Activated CD4-positive, alpha-beta memory T cell treated with anti-CD3 and anti-CD28 coated beads, Interleukin-2, amount 10 ng/mL, durations not matched to agents 7 days and 5 days (primary cell): ENCODE measurements at regions not wholly inside any gene's neighbourhood (a gene's known extent, or its start where the extent isn't known, plus 50 kb on each side); places are given as distances from the start of the nearest gene placed in this dataset.

Experiments used
- CTCF ChIA-PET: fragments of 350-600 bp; sonication (Branson Sonifier 250); formaldehyde crosslinking; loops from one replicate; lab custom pipeline; 2021; ENCODE audit warnings: antibody characterized with exemption, inconsistent platforms; lab: Charles Lee
- POLR2A ChIA-PET: fragments of 350-600 bp; sonication (Branson Sonifier 250); formaldehyde crosslinking; loops from one replicate; lab custom pipeline; 2021; ENCODE audit warnings: antibody characterized with exemption; lab: Charles Lee
- DNase-seq: peaks from one replicate; pipeline ENCODE4 v3.0.0-alpha.2; 2020
- H3K27ac Mint-ChIP-seq: one replicate; pipeline ENCODE4 v1.8.0; 2021; ENCODE audit warnings: mild to moderate bottlenecking, mixed read lengths
- H3K27me3 Mint-ChIP-seq: one replicate; pipeline ENCODE4 v1.8.0; 2021; ENCODE audit warnings: mixed read lengths
- H3K36me3 Mint-ChIP-seq: one replicate; pipeline ENCODE4 v1.8.0; 2021; ENCODE audit warnings: low read depth, mixed read lengths
- H3K4me1 Mint-ChIP-seq: one replicate; pipeline ENCODE4 v1.8.0; 2021; ENCODE audit warnings: mixed read lengths
- H3K4me3 Mint-ChIP-seq: one replicate; pipeline ENCODE4 v1.8.0; 2021; ENCODE audit warnings: mild to moderate bottlenecking, mixed read lengths
- H3K9me3 Mint-ChIP-seq: one replicate; pipeline ENCODE4 v1.8.0; 2021; ENCODE audit warnings: mixed read lengths

GRCh38 chr12:13369474-13370056 is 173.0 kb downstream of the EMP1 start:
- ChIA-PET POLR2A (no interaction called here), CTCF (no interaction called here)
- H3K27me3 Mint-ChIP-seq = no peaks in the 10 kb centered on the region
- H3K9me3 Mint-ChIP-seq = no peaks in the 10 kb centered on the region
- H3K4me3 Mint-ChIP-seq = no peak overlapping the region
- DNase-seq = no peak
- H3K27ac Mint-ChIP-seq = no peak overlapping the region
- H3K36me3 Mint-ChIP-seq = no peaks in the 10 kb centered on the region
- H3K4me1 Mint-ChIP-seq = no peaks in the 10 kb centered on the region

DNA sequence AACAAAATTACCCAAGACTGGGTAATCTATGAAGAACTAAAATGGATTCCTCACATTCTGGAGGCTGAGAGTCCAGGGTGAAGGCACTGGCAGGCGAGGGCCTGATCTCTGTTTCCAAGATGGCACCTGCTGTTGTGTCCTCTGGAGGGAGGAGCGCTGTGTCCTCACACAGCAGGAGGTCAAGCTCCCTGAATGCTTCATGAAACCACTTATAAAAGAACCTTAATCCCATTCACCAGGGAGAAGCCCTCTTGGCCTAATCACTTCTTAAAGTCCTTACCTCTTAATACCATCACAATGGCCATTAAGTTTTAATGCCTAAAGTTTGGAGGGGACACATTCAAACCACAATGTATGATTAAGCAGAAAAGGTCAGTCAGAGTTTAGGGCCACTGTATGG is 172.4 kb downstream of the EMP1 start:
- CTCF ChIA-PET = no interaction called here

GRCh38 chr12:13368431-13368830 is 171.9 kb downstream of the EMP1 start:
- Mint-ChIP-seq H3K27me3 (no peaks in the 10 kb centered on the region), H3K27ac (no peak overlapping the region), H3K9me3 (no peaks in the 10 kb centered on the region), H3K4me3 (no peak overlapping the region), H3K36me3 (no peaks in the 10 kb centered on the region), H3K4me1 (no peaks in the 10 kb centered on the region)
- ChIA-PET POLR2A (no interaction called here), CTCF (no interaction called here)
- DNase-seq = no peak

More for the DNA sequence above, 172.4 kb downstream of the EMP1 start:
- Mint-ChIP-seq H3K4me1 (no peaks in the 10 kb centered on the region), H3K4me3 (no peak overlapping the region), H3K9me3 (no peaks in the 10 kb centered on the region), H3K27me3 (no peaks in the 10 kb centered on the region), H3K36me3 (no peaks in the 10 kb centered on the region), H3K27ac (no peak overlapping the region)
- no peak for DNase-seq
- POLR2A ChIA-PET = no interaction called here

DNA sequence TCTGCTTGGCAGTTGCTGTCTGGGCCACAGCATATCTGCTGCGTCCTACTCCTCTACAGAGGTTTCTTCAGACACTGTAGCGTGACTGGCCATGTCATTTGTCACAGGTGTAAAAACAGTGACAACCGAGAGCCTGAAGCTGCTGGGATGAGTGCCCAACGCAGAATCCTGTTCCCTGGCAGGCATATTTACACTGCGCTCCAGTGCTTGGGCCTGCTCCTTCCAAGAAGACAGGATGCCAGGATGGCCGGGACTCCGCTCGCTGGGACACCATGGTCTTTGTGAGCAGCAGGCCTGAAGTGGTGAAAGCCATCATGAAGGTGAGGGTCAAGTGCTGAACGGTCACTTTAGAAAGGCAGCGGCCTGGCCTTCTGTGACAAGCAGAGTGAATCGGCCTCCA is 171.4 kb downstream of the EMP1 start:
- Mint-ChIP-seq H3K4me1 (no peaks in the 10 kb centered on the region), H3K27ac (no peak overlapping the region), H3K9me3 (no peaks in the 10 kb centered on the region), H3K27me3 (peaks cover 1% of the 10 kb centered on the region), H3K36me3 (no peaks in the 10 kb centered on the region), H3K4me3 (no peak overlapping the region)
- DNase-seq = no peak
- ChIA-PET POLR2A (no interaction called here), CTCF (no interaction called here)

DNA sequence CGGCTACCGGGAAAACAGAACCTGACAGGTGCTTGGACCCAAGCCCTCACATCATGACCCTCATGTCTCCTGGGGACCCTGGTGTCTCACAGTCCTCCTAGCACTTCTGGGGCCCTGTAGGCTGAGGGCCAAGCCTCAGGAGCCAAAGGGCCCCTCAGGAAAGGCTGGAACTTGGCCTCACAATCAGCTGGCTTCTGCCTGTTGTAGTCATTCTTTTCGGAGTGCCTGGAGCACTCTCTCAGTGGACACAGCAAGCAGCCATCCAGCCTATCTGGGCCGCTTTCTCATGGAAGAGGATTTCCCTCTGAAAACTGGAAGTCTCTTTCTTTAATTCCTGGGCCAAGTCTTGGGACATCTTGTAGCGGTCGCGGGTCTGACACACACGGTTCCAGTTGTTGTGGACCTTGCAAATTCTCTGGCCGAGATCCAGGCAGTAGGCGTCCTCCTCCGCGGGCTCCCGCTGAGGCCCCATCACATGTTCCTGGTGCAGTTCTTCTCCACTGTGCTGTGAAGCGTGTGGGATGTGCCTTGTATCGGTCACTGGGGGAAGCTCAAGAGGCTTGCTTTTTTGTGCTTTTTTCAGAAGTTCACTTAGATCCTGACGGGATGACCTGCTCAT is 169.3 kb downstream of the EMP1 start:
- POLR2A ChIA-PET = no interaction called here
- Mint-ChIP-seq H3K27me3 (peaks cover 13% of the 10 kb centered on the region), H3K36me3 (no peaks in the 10 kb centered on the region), H3K4me1 (no peaks in the 10 kb centered on the region), H3K9me3 (no peaks in the 10 kb centered on the region), H3K4me3 (no peak overlapping the region), H3K27ac (no peak overlapping the region)
- DNase-seq = no peak
- CTCF ChIA-PET = no interaction called here

GRCh38 chr12:13362260-13362841 is 165.8 kb downstream of the EMP1 start:
- ChIA-PET POLR2A (interaction anchor here (0.7 kb wide), 1 partner anchor 15 kb away, joined by 3 read pairs; no protein-coding TSS in a partner anchor), CTCF (interaction anchor here (0.7 to 1.6 kb wide), 29 partner anchors 9 to 805 kb away, joined by 3 to 13 read pairs (median 3); no protein-coding TSS in a partner anchor)
- Mint-ChIP-seq H3K9me3 (no peaks in the 10 kb centered on the region), H3K4me1 (no peaks in the 10 kb centered on the region), H3K4me3 (no peak overlapping the region), H3K27me3 (peaks cover 35% of the 10 kb centered on the region), H3K27ac (no peak overlapping the region), H3K36me3 (no peaks in the 10 kb centered on the region)
- peak; percentile 52 for DNase-seq

DNA sequence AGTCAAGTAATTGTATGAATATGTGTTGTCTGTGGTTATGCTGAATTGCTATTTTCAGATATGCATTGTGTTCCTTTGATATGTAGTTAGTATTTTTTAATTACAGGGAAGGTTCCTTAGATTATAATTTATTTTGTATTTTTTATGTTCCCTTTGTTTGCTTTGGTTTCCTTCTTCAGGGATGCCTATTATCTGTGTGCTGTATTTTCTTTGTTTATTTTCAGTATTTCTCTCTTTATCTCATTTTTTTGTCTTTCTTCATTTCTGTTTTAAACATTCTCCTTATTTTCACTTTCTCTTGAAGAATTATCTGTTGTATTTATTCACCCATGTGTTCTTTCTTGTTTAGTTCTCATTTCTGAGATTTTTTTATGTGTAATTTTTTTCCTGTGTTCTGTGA is 163.1 kb downstream of the EMP1 start:
- no peak overlapping the region for H3K27ac Mint-ChIP-seq
- POLR2A ChIA-PET = no interaction called here
- DNase-seq = no peak
- no peak overlapping the region for H3K4me3 Mint-ChIP-seq
- peaks cover 39% of the 10 kb centered on the region for H3K27me3 Mint-ChIP-seq
- CTCF ChIA-PET = no interaction called here
- H3K4me1 Mint-ChIP-seq = no peaks in the 10 kb centered on the region
- H3K9me3 Mint-ChIP-seq = no peaks in the 10 kb centered on the region
- no peaks in the 10 kb centered on the region for H3K36me3 Mint-ChIP-seq

GRCh38 chr12:13358391-13358905 is 161.9 kb downstream of the EMP1 start:
- CTCF ChIA-PET = no interaction called here
- Mint-ChIP-seq H3K36me3 (no peaks in the 10 kb centered on the region), H3K9me3 (no peaks in the 10 kb centered on the region), H3K27ac (no peak overlapping the region), H3K27me3 (peaks cover 39% of the 10 kb centered on the region), H3K4me3 (no peak overlapping the region), H3K4me1 (no peaks in the 10 kb centered on the region)
- no peak for DNase-seq
- POLR2A ChIA-PET = no interaction called here

DNA sequence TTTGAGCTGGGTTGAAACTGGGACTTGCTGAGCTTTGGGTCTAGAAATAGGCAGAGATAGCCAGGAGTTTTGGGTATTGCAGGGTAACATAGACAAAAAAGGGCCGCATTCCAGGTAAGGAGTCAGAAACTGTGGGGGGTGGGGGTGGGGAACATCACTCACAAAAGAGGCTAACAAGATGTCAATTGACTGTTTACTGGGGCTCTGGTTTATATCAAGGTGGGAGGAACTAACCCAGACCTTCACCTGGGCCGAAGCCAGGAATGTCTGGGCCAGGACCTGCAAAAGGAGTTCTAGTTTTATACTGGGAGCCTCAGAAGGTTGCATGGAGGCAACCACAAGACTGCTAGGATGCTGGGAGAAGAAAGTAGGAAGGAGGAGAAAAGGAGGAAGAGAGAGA is 154.4 kb downstream of the EMP1 start:
- Mint-ChIP-seq H3K4me3 (no peak overlapping the region), H3K27me3 (peaks cover 16% of the 10 kb centered on the region), H3K9me3 (no peaks in the 10 kb centered on the region), H3K4me1 (no peaks in the 10 kb centered on the region), H3K27ac (no peak overlapping the region), H3K36me3 (no peaks in the 10 kb centered on the region)
- DNase-seq = no peak
- ChIA-PET POLR2A (no interaction called here), CTCF (interaction anchor here (1.2 kb wide), 1 partner anchor 11 kb away, joined by 5 read pairs; no protein-coding TSS in a partner anchor)

DNA sequence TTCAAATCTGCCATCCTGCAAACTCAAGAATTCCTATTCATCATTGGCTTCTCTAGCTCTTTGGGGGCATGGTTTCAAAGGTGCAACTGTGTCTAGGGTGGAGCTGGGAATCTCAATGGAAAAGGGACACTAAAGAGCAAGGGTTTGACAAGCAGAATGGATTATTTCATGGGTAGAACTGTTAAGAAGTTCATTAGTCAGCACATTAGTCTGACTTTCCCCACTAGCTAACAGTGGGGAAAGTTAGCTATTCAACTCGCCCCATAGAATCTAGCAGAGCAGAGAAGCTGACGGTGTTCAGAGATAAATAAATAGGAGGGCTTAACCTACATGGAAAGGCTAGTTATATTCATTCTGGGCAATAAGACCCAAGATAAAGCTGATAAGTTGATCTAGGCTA is 153.9 kb downstream of the EMP1 start:
- no peak for DNase-seq
- CTCF ChIA-PET = interaction anchor here (1.2 kb wide), 2 partner anchors 12 to 72 kb away, joined by 5 to 6 read pairs; no protein-coding TSS in a partner anchor
- Mint-ChIP-seq H3K27ac (no peak overlapping the region), H3K4me3 (no peak overlapping the region), H3K27me3 (peaks cover 17% of the 10 kb centered on the region), H3K4me1 (no peaks in the 10 kb centered on the region), H3K9me3 (no peaks in the 10 kb centered on the region), H3K36me3 (no peaks in the 10 kb centered on the region)
- POLR2A ChIA-PET = no interaction called here

DNA sequence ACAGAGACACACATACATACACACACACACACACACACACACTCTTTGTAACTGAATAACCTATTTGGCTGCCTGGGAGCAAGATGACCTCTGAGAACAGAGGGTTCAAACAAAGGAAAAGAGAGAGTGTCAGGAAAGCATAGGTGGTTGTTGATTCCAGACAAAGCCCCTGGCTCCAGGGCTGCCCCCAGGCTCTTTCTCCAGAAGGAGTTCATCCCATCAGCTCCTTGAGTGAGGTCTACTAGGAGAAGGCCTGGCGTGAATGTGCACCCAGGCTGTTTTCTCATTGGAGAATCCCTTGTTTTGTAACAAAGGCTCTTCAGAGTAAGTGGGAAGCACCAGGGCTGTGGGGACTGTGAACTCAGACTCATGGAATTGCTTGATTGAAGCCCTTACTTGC is 151.9 kb downstream of the EMP1 start:
- DNase-seq = no peak
- Mint-ChIP-seq H3K27ac (no peak overlapping the region), H3K9me3 (no peaks in the 10 kb centered on the region), H3K4me3 (no peak overlapping the region), H3K4me1 (no peaks in the 10 kb centered on the region), H3K36me3 (no peaks in the 10 kb centered on the region), H3K27me3 (peaks cover 23% of the 10 kb centered on the region)
- ChIA-PET POLR2A (no interaction called here), CTCF (interaction anchor here (2.3 kb wide), 1 partner anchor 14 kb away, joined by 9 read pairs; no protein-coding TSS in a partner anchor)

GRCh38 chr12:13347241-13348043 is 150.9 kb downstream of the EMP1 start:
- no peak overlapping the region for H3K27ac Mint-ChIP-seq
- no peaks in the 10 kb centered on the region for H3K4me1 Mint-ChIP-seq
- DNase-seq = no peak
- peaks cover 23% of the 10 kb centered on the region for H3K27me3 Mint-ChIP-seq
- H3K36me3 Mint-ChIP-seq = no peaks in the 10 kb centered on the region
- ChIA-PET POLR2A (interaction anchor here (0.9 kb wide), 1 partner anchor 15 kb away, joined by 3 read pairs; no protein-coding TSS in a partner anchor), CTCF (interaction anchor here (0.6 to 2.3 kb wide), 2 partner anchors 15 to 30 kb away, joined by 3 to 9 read pairs; no protein-coding TSS in a partner anchor)
- no peaks in the 10 kb centered on the region for H3K9me3 Mint-ChIP-seq
- H3K4me3 Mint-ChIP-seq = no peak overlapping the region

DNA sequence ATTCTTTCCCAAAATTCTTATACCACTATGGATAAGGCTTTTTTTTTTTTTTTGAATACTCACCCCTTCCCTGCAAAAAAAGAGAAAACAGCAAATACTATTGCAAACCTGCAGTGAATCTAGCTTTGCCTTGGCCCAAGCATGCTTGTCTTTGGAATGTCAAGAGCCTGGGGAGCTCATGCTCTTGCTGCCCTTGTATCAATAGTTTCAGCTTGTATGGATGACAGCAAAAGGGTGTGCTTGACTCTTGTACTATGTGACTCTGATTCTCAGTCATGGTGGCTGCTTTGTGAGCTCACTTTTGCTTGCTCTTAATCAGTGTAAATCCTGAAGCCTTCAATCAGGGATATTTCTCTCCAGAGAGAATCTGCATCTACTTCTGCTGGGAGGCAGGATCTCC is 149.2 kb downstream of the EMP1 start:
- Mint-ChIP-seq H3K4me3 (no peak overlapping the region), H3K36me3 (no peaks in the 10 kb centered on the region), H3K27me3 (peaks cover 26% of the 10 kb centered on the region), H3K9me3 (no peaks in the 10 kb centered on the region), H3K4me1 (no peaks in the 10 kb centered on the region), H3K27ac (no peak overlapping the region)
- POLR2A ChIA-PET = no interaction called here
- CTCF ChIA-PET = interaction anchor here (0.9 to 1.0 kb wide), 2 partner anchors 17 to 46 kb away, joined by 3 read pairs; no protein-coding TSS in a partner anchor
- DNase-seq = no peak
